ENCODE measurements at regions not wholly inside any gene's neighbourhood (a gene's known extent, or its start where the extent isn't known, plus 50 kb on each side); places are given as distances from the start of the nearest gene placed in this dataset.

DNA sequence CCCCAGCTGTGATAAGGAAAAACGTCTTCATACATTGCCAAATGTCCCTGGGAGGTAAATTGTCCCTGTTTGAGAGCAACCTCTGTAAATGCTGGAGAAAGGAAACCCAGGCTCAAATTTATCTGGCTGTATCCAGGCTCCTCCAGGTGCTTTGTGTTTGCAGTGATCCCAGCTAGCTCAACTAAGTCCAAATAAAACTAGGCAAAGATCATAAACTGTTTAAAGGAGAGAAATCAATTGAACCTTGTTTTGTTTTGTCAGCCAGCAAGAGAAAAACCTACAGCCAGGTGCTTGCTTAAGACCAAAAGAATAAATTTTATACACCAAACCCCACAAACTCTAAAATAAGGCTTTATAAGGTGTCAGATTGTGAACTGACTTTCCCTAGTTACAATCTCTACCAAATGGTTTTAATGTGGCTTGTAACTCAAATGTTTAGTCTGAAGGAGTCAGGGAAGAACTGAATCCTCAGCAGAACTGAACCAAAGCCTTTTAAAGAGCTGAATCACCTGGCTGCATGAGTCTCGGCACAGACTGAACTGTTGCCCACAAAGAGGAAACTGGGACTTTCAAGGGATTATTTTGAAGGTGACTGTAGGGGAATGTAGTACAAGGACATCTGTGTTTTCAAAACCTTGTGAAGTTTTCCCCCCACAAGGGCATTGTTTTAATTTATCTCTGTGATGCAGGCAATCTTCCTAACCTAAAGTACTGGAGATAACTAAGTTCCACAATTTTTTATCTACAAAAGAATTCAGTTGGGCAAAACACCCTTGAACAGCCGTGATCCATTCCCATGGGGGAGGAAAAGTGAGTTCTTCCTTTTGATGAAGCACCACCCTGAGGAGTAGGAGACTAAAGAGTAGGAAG, 201.7 kb upstream of the TARS1 start:
- no peak overlapping the region for H3K4me2 ChIP-seq (ENCODE audit: low read length)
- no peak overlapping the region for H3K9ac ChIP-seq (ENCODE audit: low read length)
- H3K27ac ChIP-seq (ENCODE audit: low read length): no peak overlapping the region
- H3K79me2 ChIP-seq (replicated peaks; ENCODE audit: insufficient read depth, low read length): no peaks in the 10 kb centered on the region
- no peaks in the 10 kb centered on the region for H3K9me2 ChIP-seq (ENCODE audit: insufficient read depth, low read length)
- no peak overlapping the region for H2AFZ ChIP-seq (ENCODE audit: low read depth, low read length)
- H3K9me3 ChIP-seq (ENCODE audit: low read length): no peaks in the 10 kb centered on the region
- TF ChIP-seq, protein P1, sequence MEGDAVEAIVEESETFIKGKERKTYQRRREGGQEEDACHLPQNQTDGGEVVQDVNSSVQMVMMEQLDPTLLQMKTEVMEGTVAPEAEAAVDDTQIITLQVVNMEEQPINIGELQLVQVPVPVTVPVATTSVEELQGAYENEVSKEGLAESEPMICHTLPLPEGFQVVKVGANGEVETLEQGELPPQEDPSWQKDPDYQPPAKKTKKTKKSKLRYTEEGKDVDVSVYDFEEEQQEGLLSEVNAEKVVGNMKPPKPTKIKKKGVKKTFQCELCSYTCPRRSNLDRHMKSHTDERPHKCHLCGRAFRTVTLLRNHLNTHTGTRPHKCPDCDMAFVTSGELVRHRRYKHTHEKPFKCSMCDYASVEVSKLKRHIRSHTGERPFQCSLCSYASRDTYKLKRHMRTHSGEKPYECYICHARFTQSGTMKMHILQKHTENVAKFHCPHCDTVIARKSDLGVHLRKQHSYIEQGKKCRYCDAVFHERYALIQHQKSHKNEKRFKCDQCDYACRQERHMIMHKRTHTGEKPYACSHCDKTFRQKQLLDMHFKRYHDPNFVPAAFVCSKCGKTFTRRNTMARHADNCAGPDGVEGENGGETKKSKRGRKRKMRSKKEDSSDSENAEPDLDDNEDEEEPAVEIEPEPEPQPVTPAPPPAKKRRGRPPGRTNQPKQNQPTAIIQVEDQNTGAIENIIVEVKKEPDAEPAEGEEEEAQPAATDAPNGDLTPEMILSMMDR (IDR thresholded peaks at IDR 0.05; ENCODE audit: poor library complexity, severe bottlenecking): no peak
- TF ChIP-seq, protein P2, sequence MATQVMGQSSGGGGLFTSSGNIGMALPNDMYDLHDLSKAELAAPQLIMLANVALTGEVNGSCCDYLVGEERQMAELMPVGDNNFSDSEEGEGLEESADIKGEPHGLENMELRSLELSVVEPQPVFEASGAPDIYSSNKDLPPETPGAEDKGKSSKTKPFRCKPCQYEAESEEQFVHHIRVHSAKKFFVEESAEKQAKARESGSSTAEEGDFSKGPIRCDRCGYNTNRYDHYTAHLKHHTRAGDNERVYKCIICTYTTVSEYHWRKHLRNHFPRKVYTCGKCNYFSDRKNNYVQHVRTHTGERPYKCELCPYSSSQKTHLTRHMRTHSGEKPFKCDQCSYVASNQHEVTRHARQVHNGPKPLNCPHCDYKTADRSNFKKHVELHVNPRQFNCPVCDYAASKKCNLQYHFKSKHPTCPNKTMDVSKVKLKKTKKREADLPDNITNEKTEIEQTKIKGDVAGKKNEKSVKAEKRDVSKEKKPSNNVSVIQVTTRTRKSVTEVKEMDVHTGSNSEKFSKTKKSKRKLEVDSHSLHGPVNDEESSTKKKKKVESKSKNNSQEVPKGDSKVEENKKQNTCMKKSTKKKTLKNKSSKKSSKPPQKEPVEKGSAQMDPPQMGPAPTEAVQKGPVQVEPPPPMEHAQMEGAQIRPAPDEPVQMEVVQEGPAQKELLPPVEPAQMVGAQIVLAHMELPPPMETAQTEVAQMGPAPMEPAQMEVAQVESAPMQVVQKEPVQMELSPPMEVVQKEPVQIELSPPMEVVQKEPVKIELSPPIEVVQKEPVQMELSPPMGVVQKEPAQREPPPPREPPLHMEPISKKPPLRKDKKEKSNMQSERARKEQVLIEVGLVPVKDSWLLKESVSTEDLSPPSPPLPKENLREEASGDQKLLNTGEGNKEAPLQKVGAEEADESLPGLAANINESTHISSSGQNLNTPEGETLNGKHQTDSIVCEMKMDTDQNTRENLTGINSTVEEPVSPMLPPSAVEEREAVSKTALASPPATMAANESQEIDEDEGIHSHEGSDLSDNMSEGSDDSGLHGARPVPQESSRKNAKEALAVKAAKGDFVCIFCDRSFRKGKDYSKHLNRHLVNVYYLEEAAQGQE (IDR thresholded peaks at IDR 0.05; ENCODE audit: borderline replicate concordance): no peak
- no peak for TF ChIP-seq EP300 (conservative IDR thresholded peaks at IDR 0.05; ENCODE audit: poor library complexity, severe bottlenecking)
- no peak for TF ChIP-seq TAF1 (IDR thresholded peaks at IDR 0.05; ENCODE audit: low read depth)
- TF ChIP-seq POLR2AphosphoS5 (IDR thresholded peaks at IDR 0.05): no peak
- no peak for TF ChIP-seq EZH2 (IDR thresholded peaks at IDR 0.05; ENCODE audit: borderline replicate concordance, insufficient read depth, low read length, poor library complexity, severe bottlenecking)
- no peak for TF ChIP-seq SMC3 (conservative IDR thresholded peaks at IDR 0.05; ENCODE audit: poor library complexity)
- no peak for TF ChIP-seq RAD21 (conservative IDR thresholded peaks at IDR 0.05)
- no peaks in the 10 kb centered on the region for H4K20me1 ChIP-seq (ENCODE audit: insufficient read depth)
- H3K36me3 ChIP-seq (ENCODE audit: insufficient read depth, low read length): no peaks in the 10 kb centered on the region
- H3F3A ChIP-seq (ENCODE audit: insufficient read depth, low read length, poor library complexity, severe bottlenecking): no peaks in the 10 kb centered on the region
- H3K27me3 ChIP-seq (ENCODE audit: insufficient read depth, low read depth, low read length): no peaks in the 10 kb centered on the region
- H3K4me3 ChIP-seq (ENCODE audit: low read length): no peak overlapping the region

DNA sequence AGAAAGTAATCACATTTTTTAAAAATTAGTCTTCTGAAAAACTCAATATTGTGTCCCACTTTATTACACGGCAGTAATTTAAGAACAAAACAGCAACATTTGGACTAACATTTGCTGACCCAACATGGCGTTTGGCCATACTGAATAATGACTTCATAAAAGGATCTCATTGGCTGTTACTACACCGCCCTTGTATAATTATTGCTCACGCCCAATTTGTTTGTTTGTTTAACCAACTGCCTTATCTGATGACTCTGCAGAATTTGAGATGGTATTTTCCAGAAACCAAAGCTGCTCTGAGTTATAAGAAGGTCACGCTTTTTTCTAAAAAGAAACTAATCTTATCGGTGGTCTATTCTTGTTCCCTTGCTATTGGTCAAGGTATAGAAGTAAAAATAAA, 200.2 kb upstream of the TARS1 start:
- Histone ChIP-seq H3F3A (ENCODE audit: insufficient read depth, low read length, poor library complexity, severe bottlenecking) (no peaks in the 10 kb centered on the region), H3K4me2 (ENCODE audit: low read length) (no peak overlapping the region), H3K9me2 (ENCODE audit: insufficient read depth, low read length) (no peaks in the 10 kb centered on the region), H3K9me3 (ENCODE audit: low read length) (no peaks in the 10 kb centered on the region), H2AFZ (ENCODE audit: low read depth, low read length) (no peak overlapping the region), H3K36me3 (ENCODE audit: insufficient read depth, low read length) (no peaks in the 10 kb centered on the region), H3K9ac (ENCODE audit: low read length) (no peak overlapping the region), H3K27ac (ENCODE audit: low read length) (no peak overlapping the region), H3K4me3 (ENCODE audit: low read length) (no peak overlapping the region), H3K79me2 (replicated peaks; ENCODE audit: insufficient read depth, low read length) (no peaks in the 10 kb centered on the region), H4K20me1 (ENCODE audit: insufficient read depth) (no peaks in the 10 kb centered on the region), H3K27me3 (ENCODE audit: insufficient read depth, low read depth, low read length) (no peaks in the 10 kb centered on the region)
- TF ChIP-seq RAD21 (conservative IDR thresholded peaks at IDR 0.05): no peak
- TF ChIP-seq TAF1 (IDR thresholded peaks at IDR 0.05; ENCODE audit: low read depth): no peak
- TF ChIP-seq EP300 (conservative IDR thresholded peaks at IDR 0.05; ENCODE audit: poor library complexity, severe bottlenecking): no peak
- no peak for TF ChIP-seq MXI1 (conservative IDR thresholded peaks at IDR 0.05; ENCODE audit: poor library complexity, severe bottlenecking)
- TF ChIP-seq EZH2 (IDR thresholded peaks at IDR 0.05; ENCODE audit: borderline replicate concordance, insufficient read depth, low read length, poor library complexity, severe bottlenecking): no peak
- TF ChIP-seq, protein P1 (IDR thresholded peaks at IDR 0.05; ENCODE audit: poor library complexity, severe bottlenecking): no peak
- TF ChIP-seq, protein P2 (IDR thresholded peaks at IDR 0.05; ENCODE audit: borderline replicate concordance): no peak

Data from neural cell (in vitro differentiated cells).